Mammary epithelial cell (primary cell): ENCODE measurements at regions not wholly inside any gene's neighbourhood (a gene's known extent, or its start where the extent isn't known, plus 50 kb on each side); places are given as distances from the start of the nearest gene placed in this dataset.

Experiments
- CTCF ChIP-seq, 2 donors: IDR thresholded peaks in 1 of 2; conservative IDR thresholded peaks in 1 of 2; 2 replicates each; pipeline ENCODE4 v1.5.1; 2011 to 2012; ENCODE audit warnings: inconsistent platforms in 2 of 2, low read length in 2 of 2, mild to moderate bottlenecking in 2 of 2, control low read depth in 1 of 2, low read depth in 1 of 2; ENCODE audit not compliant: insufficient read depth in 1 of 2; ENCODE audit errors: extremely low read depth in 1 of 2
- EZH2 ChIP-seq: IDR thresholded peaks from 2 replicates; pipeline ENCODE4 v1.6.1; 2012; ENCODE audit warnings: low read length, inconsistent platforms, borderline replicate concordance

DNA sequence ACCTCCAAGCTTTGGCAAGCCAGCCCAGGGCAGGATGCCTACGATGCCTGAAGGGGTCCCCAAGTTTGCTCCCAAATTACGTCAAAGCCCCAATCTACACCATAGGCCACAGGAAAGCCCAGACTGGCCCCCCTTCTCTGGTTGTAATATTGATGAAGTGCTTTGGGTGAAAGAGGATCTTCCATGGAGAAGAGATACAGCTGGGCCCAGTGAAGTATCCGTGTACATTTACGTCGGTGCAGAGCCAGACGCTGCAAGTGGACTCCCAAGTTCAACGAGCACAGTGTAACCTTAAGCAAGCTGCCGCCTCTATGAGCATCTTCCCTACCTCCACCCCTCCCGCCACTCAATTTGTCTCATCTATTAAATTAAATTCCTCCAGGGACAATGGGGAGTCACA, 100.1 kb upstream of the TPM1 start:
- TF ChIP-seq CTCF (conservative IDR thresholded peaks at IDR 0.05 in 1 of 2, IDR thresholded peaks at IDR 0.05 in 1 of 2; ENCODE audit: extremely low read depth in 1 of 2, insufficient read depth in 1 of 2, low read depth in 1 of 2, low read length in 2 of 2): no peak
- TF ChIP-seq EZH2: no peak
